SK-N-MC (cell line): ENCODE measurements at regions not wholly inside any gene's neighbourhood (a gene's known extent, or its start where the extent isn't known, plus 50 kb on each side); places are given as distances from the start of the nearest gene placed in this dataset.

Source experiments
- DNase-seq: peaks from one replicate; pipeline ENCODE4 v3.0.0-alpha.2; 2011; ENCODE audit warnings: low read depth, low spot score
- H3K27ac ChIP-seq: fragments of 200-600 bp; sonication (generic); 2 replicates; pipeline ENCODE4 v1.5.1; 2016; ENCODE audit warnings: mixed run types
- H3K36me3 ChIP-seq: fragments of 200-600 bp; sonication (generic); 2 replicates; pipeline ENCODE4 v1.6.1; 2017; ENCODE audit warnings: antibody characterized with exemption, low read length, mixed read lengths; ENCODE audit not compliant: insufficient read depth
- H3K4me3 ChIP-seq: fragments of 200-600 bp; sonication (generic); 2 replicates; pipeline ENCODE4 v1.5.1; 2016
- H3K9ac ChIP-seq: fragments of 200-600 bp; sonication (generic); 2 replicates; pipeline ENCODE4 v1.8.0; 2017; ENCODE audit warnings: mixed run types, mixed read lengths; ENCODE audit not compliant: insufficient read length
- H3K9me3 ChIP-seq: fragments of 200-600 bp; sonication (generic); 2 replicates; pipeline ENCODE4 v1.6.1; 2017; ENCODE audit warnings: low read depth, mild to moderate bottlenecking, antibody characterized with exemption, low read length, moderate library complexity, mixed read lengths
- EZH2 ChIP-seq: fragments of 200-600 bp; sonication (generic); IDR thresholded peaks from one replicate; pipeline ENCODE4 v1.6.1; 2017; ENCODE audit warnings: antibody characterized with exemption
- FOXP2 ChIP-seq: optimal IDR thresholded peaks from 2 replicates; pipeline ENCODE3; 2011; ENCODE audit warnings: mild to moderate bottlenecking, moderate library complexity; ENCODE audit not compliant: insufficient read depth; ENCODE audit errors: extremely low read length, control extremely low read depth
- POLR2AphosphoS5 ChIP-seq: IDR thresholded peaks from 2 replicates; pipeline ENCODE4 v1.6.1; 2012; ENCODE audit warnings: mild to moderate bottlenecking, low read depth, low read length, borderline replicate concordance

- Histone ChIP-seq H3K9me3 (no peaks in the 10 kb centered on the region), H3K27ac (no peak overlapping the region), H3K9ac (no peak overlapping the region), H3K36me3 (no peaks in the 10 kb centered on the region), H3K4me3 (no peak overlapping the region)
- DNase-seq = no peak
- TF ChIP-seq EZH2 (no peak), POLR2AphosphoS5 (no peak), FOXP2 (no peak)
These were observed 148.4 kb upstream of the SYT10 start for GRCh38 chr12:33587784-33588712.

- Histone ChIP-seq H3K4me3 (no peak overlapping the region), H3K27ac (no peak overlapping the region), H3K36me3 (no peaks in the 10 kb centered on the region), H3K9me3 (no peaks in the 10 kb centered on the region), H3K9ac (no peak overlapping the region)
- DNase-seq = no peak
- TF ChIP-seq FOXP2 (no peak), POLR2AphosphoS5 (no peak), EZH2 (no peak)
These were observed 149.2 kb upstream of the SYT10 start for GRCh38 chr12:33588725-33589405.

- Histone ChIP-seq H3K36me3 (no peaks in the 10 kb centered on the region), H3K9ac (no peak overlapping the region), H3K4me3 (no peak overlapping the region), H3K27ac (no peak overlapping the region), H3K9me3 (no peaks in the 10 kb centered on the region)
- no peak for TF ChIP-seq POLR2AphosphoS5
- no peak for TF ChIP-seq EZH2
- no peak for TF ChIP-seq FOXP2
- no peak for DNase-seq
These were observed 150.0 kb upstream of the SYT10 start for GRCh38 chr12:33589576-33590114.

- DNase-seq = no peak
- H3K9ac ChIP-seq = no peak overlapping the region
- TF ChIP-seq POLR2AphosphoS5 = no peak
- no peak for TF ChIP-seq FOXP2
- TF ChIP-seq EZH2 = no peak
- no peak overlapping the region for H3K4me3 ChIP-seq
- no peaks in the 10 kb centered on the region for H3K9me3 ChIP-seq
- no peak overlapping the region for H3K27ac ChIP-seq
- H3K36me3 ChIP-seq = no peaks in the 10 kb centered on the region
These were observed 154.1 kb upstream of the SYT10 start for GRCh38 chr12:33593753-33594152.

GRCh38 chr12:33596061-33596460 is 156.4 kb upstream of the SYT10 start:
- no peak overlapping the region for H3K9ac ChIP-seq
- no peak overlapping the region for H3K4me3 ChIP-seq
- H3K9me3 ChIP-seq = no peaks in the 10 kb centered on the region
- no peak for DNase-seq
- H3K36me3 ChIP-seq = no peaks in the 10 kb centered on the region
- TF ChIP-seq FOXP2 (no peak), EZH2 (no peak), POLR2AphosphoS5 (no peak)
- no peak overlapping the region for H3K27ac ChIP-seq

- Histone ChIP-seq H3K9ac (no peak overlapping the region), H3K9me3 (no peaks in the 10 kb centered on the region), H3K36me3 (no peaks in the 10 kb centered on the region), H3K4me3 (no peak overlapping the region), H3K27ac (no peak overlapping the region)
- DNase-seq = no peak
- TF ChIP-seq EZH2 = no peak
- no peak for TF ChIP-seq POLR2AphosphoS5
- no peak for TF ChIP-seq FOXP2
These were observed 157.2 kb upstream of the SYT10 start for GRCh38 chr12:33596814-33597213.

GRCh38 chr12:33602515-33602914 is 162.9 kb upstream of the SYT10 start:
- no peak for TF ChIP-seq EZH2
- no peak for TF ChIP-seq POLR2AphosphoS5
- TF ChIP-seq FOXP2 = no peak
- Histone ChIP-seq H3K36me3 (no peaks in the 10 kb centered on the region), H3K27ac (no peak overlapping the region), H3K4me3 (no peak overlapping the region), H3K9ac (no peak overlapping the region), H3K9me3 (no peaks in the 10 kb centered on the region)
- no peak for DNase-seq

- Histone ChIP-seq H3K4me3 (no peak overlapping the region), H3K27ac (no peak overlapping the region), H3K9ac (no peak overlapping the region), H3K9me3 (no peaks in the 10 kb centered on the region), H3K36me3 (no peaks in the 10 kb centered on the region)
- TF ChIP-seq EZH2 (no peak), FOXP2 (no peak), POLR2AphosphoS5 (no peak)
- DNase-seq = no peak
These were observed 166.1 kb upstream of the SYT10 start for GRCh38 chr12:33605757-33606156.
